ENCODE measurements at regions not wholly inside any gene's neighbourhood (a gene's known extent, or its start where the extent isn't known, plus 50 kb on each side); places are given as distances from the start of the nearest gene placed in this dataset.
A peak's percentile ranks its signal among the peaks of the same experiment; 100 is the strongest.
"Not testable (repeated sequence)": the region's sequence is repeated elsewhere in the genome, so short reads cannot be mapped to it uniquely, and the experiment has no call there.

- no peak for DNase-seq
Observed at GRCh38 chr2:12434630-12435098, 282.1 kb upstream of the TRIB2 start.

- DNase-seq = no peak
Observed at GRCh38 chr2:12435430-12436222, 281.1 kb upstream of the TRIB2 start.

GRCh38 chr2:12436483-12436882, 280.3 kb upstream of the TRIB2 start:
- no peak for DNase-seq

GRCh38 chr2:12436935-12437561, 279.7 kb upstream of the TRIB2 start:
- DNase-seq = no peak

GRCh38 chr2:12440731-12441130, 276.0 kb upstream of the TRIB2 start:
- DNase-seq = no peak

- DNase-seq = no peak
Observed at GRCh38 chr2:12441750-12442475, 274.8 kb upstream of the TRIB2 start.

GRCh38 chr2:12442476-12442847, 274.3 kb upstream of the TRIB2 start:
- DNase-seq = no peak

- no peak for DNase-seq
Observed at GRCh38 chr2:12448846-12449505, 267.8 kb upstream of the TRIB2 start.

- DNase-seq = no peak
Observed at GRCh38 chr2:12451726-12452125, 265.0 kb upstream of the TRIB2 start.

GRCh38 chr2:12452185-12452584, 264.6 kb upstream of the TRIB2 start:
- no peak for DNase-seq

GRCh38 chr2:12453731-12454130, 263.0 kb upstream of the TRIB2 start:
- no peak for DNase-seq

GRCh38 chr2:12455661-12456060, 261.1 kb upstream of the TRIB2 start:
- DNase-seq = no peak

- DNase-seq = peak; percentile 58 to 69
Observed at GRCh38 chr2:12456293-12457106, 260.2 kb upstream of the TRIB2 start.

GRCh38 chr2:12457831-12458230, 258.9 kb upstream of the TRIB2 start:
- no peak for DNase-seq

- no peak for DNase-seq
Observed at GRCh38 chr2:12463189-12463588, 253.5 kb upstream of the TRIB2 start.

- no peak for DNase-seq
Observed at GRCh38 chr2:12465631-12466135, 251.1 kb upstream of the TRIB2 start.

- DNase-seq = no peak
Observed at GRCh38 chr2:12467303-12467702, 249.4 kb upstream of the TRIB2 start.

GRCh38 chr2:12469141-12469561, 247.6 kb upstream of the TRIB2 start:
- DNase-seq = no peak

- not testable (repeated sequence) for DNase-seq
Observed at GRCh38 chr2:12472265-12472664, 244.5 kb upstream of the TRIB2 start.

- DNase-seq = no peak
Observed at GRCh38 chr2:12478151-12479064, 238.3 kb upstream of the TRIB2 start.

- DNase-seq = no peak
Observed at GRCh38 chr2:12479065-12479601, 237.6 kb upstream of the TRIB2 start.
